HS-27A (cell line): ENCODE measurements at regions not wholly inside any gene's neighbourhood (a gene's known extent, or its start where the extent isn't known, plus 50 kb on each side); places are given as distances from the start of the nearest gene placed in this dataset.

ENCODE experiments used
- DNase-seq: peaks from one replicate; pipeline ENCODE4 v3.0.0-alpha.2; 2012; ENCODE audit warnings: low read depth, missing footprints

DNA sequence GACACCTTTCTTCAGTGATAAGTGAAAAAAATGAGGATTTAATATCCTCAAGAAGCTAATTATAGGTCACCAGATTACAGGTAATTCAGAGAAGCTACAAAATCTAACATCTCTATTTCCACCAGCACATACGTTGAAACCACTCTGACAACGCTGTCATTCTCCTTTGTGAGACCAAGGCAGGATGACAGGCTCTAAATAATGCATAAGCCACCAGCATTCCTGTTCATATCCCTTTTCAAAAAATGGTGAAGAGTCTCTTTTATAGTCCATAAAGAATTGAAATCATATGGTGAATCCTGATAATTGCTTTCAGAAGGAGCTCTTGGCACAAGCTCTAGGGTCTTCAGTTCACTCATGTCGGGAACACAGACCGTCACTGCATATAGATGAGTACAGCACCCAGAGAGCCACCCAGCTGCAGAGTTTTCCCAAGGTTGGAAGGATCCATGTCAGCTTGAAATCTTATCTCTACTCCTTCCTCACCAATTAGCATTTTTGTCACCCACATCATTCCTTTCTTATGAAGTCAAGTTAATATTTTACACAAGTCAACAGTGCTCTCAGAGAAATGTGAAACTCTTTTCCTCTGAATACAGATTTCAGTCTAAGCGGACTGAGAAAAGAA is 431.4 kb downstream of the TBC1D4 start:
- DNase-seq = no peak

- no peak for DNase-seq
These were observed 432.1 kb downstream of the TBC1D4 start for GRCh38 chr13:75049735-75050335.

- no peak for DNase-seq
These were observed 439.2 kb downstream of the TBC1D4 start for GRCh38 chr13:75042807-75043206.

DNA sequence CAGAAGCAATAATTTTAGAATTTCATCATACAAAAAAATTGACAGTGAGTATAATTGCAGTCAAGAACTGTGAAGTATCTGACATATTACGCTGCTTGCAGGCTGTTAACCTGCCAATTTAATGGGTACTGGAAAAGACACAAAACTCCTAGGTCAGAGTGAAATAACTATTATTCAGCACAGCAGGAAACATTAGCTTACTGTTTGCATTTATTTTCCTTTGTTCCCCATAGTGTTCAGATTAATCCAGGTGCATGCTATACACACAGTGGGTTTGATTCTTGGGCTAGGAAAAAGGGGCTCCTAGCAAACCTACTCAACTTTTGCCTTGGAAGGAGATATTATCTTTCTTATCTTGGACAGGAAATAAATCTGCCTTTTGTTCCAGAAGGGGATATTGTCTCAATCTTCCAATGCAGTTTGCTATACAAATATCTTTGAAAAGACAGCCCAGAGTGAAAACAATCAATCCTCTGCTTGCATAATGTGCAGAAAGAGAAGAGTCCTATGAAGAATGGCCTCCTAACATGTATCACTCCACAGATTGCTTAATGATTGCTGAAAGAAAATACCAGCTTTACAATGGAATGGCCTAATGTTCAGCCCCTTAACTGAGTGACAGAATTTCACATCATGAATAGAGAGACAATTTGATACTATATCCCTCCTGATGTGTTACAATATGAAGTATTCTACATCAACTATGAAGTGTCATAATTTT is 443.4 kb downstream of the TBC1D4 start:
- no peak for DNase-seq

GRCh38 chr13:75025956-75026355 is 456.0 kb downstream of the TBC1D4 start:
- no peak for DNase-seq

DNA sequence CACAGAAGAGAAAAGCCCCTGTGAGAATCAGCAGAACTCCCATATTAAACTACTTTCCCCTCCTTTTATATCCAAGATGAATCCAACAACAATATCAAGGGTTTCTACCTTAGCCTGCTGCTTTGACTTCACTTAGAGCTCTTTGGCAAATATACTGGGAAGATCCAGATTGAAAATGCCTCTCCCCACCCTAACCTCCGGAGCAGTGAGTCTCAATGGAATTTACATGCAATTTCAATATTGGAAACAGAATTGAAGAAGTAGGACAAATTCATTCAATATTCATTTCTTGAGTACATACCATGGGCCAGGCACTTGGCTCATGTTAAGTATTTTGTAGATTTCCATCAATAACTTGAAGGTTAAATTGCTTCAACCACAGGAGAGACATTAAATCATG is 457.4 kb downstream of the TBC1D4 start:
- no peak for DNase-seq

DNA sequence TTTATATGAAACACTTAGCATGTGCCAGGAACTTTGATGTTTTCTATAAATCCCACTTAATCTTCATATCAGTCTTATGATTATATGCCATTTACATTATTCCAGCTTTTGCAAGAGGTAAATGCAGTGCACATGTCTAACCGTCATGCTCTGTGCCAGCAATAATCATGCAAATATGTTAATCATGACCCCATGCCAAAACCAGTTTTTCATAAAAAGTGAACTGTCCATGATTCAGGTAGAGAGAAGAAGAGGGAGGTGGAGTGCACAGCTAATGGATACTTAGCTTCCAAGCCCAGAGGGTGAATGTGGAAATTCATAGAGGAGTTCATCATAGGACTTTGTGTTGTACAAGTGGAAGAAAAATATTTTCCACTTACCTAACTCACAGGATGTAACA is 458.4 kb downstream of the TBC1D4 start:
- DNase-seq = no peak

DNA sequence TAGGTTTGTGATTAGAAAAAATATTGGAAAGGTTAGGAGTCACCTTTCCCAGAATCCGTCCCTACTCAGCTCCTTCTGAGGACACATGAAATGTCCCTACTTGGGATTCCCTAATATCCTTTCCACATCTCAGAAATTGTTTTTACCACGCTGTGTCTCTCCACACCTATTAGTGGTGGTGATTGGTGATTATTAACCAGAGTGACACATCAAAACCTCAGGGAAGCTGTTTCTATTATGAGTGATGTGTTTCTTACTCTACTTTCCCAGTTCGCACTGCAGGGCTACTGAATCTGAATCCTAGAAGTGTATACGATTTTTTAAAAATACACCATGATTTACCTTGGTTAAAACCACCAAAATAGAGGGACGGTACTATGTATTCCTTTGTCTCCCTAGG is 460.8 kb downstream of the TBC1D4 start:
- DNase-seq = no peak

GRCh38 chr13:75016225-75016624 is 465.7 kb downstream of the TBC1D4 start:
- DNase-seq = no peak

- DNase-seq = no peak
These were observed 468.2 kb downstream of the TBC1D4 start for GRCh38 chr13:75013818-75014217.

- DNase-seq = no peak
These were observed 471.0 kb downstream of the TBC1D4 start for GRCh38 chr13:75010941-75011340.

- no peak for DNase-seq
These were observed 473.0 kb downstream of the TBC1D4 start for GRCh38 chr13:75008926-75009325.

- no peak for DNase-seq
These were observed 491.0 kb downstream of the TBC1D4 start for GRCh38 chr13:74990992-74991391.

DNA sequence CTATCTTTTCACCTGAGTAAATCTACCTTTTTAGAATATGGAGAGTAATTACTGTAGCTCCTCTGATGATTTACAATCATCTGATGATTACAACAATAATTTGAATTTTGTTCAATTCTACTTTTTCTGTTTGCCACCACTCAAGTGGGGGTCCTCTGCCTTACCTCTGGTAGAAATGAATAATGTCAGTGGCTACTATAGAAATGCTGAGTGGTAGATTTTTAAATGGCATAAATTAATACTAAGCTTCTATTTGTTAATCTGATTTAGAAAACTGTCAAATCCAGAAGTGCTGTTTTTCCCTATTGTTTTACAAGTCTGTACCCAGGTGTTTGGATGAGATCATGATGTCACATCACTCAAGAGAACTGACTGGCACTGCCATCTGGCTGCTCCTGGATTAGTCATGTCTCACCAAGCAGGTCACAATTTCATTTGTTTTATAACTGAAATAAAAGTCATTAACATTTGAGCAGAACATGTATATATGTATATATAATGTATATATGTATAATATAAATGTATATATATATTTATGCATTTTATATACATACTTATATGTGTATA is 494.8 kb downstream of the TBC1D4 start:
- no peak for DNase-seq

- no peak for DNase-seq
These were observed 495.4 kb downstream of the TBC1D4 start for GRCh38 chr13:74986609-74987008.

DNA sequence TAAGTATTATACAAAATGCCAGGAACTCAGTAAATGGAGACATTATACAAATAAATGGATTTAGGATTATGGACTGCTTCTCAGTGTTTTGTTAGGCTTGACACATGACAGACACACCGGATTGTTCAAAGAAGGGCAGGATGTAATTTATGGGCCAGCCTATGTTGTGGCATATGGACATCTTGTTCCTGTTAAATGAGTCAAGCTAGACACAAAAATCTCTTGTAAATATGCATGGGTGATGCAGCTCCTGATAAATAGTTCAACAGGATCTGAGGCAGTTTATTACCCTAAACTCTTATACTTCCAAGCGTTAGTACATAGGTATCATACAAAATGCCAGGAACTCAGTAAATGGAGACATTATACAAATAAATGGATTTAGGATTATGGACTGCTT is 502.3 kb downstream of the TBC1D4 start:
- DNase-seq = no peak

DNA sequence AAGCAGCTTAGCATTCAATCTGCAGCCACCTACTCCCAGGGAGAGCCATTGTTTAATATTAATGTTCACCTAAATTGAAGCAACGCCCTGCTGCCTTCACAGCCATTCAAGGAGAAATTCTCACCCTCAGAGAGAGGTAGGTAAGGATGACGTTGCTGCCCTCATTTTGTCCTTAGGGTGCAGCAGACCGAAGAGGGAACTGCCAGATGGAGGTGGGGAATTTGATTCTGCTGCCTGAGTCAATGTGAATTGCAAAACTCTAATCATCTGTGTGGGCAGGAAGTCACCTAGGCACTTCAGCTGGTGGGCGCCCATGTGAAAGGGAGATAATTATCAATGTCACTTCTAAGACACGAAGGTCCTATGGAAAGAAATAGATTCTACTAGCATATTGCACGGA is 503.4 kb downstream of the TBC1D4 start:
- DNase-seq = no peak

DNA sequence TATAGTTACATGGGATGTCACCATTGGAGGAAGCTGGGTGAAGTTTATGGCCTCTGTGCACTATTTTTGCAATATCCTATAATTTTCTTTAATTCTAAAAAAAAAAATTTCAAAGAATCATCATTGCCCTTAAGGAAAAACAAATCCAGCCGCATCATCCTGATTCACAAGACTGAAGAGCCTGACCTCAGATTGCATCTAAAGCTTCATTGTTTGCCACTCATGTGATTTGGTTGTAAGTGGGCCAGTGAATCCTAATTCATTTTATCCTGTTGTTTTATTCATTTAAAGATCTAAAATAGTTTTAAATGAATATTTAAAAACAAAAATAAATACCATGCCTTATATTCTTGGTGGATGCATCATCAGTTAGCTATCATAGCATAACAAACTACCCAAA is 504.5 kb downstream of the TBC1D4 start:
- no peak for DNase-seq

DNA sequence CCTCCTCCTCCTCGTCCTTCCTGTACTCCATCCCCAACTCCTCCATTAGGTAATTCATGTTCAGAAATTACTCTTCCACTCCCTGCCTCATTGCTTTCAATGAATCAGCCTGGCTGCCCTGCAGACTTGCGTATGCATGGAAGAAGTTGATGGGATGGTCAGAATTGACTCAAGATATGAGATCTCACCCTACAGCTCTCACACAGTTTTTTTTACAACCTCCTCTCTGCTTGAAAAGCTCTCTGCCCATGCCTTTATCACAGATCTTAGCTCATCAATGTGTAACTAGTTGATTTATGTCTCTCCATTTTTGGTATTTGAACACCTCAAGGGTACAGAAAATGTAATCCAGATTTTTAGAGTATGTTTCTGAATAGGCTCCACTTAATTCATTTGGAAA is 506.9 kb downstream of the TBC1D4 start:
- no peak for DNase-seq

DNA sequence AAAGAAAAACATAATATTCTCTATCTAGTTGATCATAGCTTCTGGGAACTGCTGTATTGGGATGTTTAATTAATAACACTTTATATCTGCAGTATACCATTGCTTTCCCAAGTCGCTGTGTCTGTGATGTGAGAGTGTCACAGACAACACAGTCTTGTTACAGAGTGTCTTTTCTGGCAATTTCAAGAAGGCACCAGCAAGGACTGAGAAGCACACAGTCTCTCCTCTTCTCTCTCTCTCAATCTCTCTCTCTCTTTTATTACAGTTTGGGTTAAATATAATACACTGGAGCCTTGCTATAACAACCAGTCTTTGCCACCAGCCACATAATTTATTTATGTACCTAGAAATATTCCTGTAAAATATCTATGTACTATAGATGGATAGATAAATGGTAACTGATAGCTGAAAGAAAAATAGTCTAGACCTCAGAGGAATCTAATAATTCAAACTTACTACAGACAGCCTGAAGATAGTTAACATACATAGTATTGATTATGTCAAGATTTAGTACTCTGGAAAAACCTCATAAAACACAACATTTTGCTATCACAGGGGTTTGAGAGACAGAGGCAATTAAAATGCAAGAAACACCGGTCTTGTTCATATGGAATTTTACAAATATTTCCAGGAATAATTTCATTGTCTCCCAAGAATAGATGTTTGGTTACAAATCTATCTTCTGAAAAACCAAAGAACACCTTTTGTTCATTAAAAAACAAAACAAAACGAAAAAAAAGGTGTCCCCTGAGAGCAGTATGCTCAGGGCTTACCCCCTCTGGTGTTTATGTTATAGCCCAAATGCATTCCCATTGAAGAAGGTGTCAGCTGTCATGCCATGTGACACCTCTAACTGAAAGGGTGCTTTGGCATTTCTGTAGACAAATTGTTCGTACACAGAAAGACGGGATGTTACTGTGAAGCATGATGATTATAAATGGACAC is 507.8 kb downstream of the TBC1D4 start:
- DNase-seq = no peak

DNA sequence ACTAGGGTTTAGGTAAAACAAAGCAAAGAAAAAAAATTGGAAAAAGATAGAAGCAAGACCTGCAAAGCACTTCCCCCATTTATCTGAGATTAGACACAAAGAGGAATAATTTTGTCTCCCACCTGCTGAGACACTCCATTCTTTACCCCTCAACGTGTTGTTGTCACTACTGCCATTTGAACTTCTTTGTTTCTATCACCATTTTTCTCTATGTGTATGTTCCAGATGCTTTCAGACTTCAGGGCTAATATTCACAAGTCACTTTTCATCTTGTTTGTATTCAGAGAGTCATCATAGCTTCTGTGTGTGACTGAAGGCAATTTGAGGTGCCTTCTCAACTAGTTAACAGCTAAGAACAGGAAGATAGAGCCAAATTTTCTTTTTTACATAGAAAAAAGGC is 512.5 kb downstream of the TBC1D4 start:
- no peak for DNase-seq

DNA sequence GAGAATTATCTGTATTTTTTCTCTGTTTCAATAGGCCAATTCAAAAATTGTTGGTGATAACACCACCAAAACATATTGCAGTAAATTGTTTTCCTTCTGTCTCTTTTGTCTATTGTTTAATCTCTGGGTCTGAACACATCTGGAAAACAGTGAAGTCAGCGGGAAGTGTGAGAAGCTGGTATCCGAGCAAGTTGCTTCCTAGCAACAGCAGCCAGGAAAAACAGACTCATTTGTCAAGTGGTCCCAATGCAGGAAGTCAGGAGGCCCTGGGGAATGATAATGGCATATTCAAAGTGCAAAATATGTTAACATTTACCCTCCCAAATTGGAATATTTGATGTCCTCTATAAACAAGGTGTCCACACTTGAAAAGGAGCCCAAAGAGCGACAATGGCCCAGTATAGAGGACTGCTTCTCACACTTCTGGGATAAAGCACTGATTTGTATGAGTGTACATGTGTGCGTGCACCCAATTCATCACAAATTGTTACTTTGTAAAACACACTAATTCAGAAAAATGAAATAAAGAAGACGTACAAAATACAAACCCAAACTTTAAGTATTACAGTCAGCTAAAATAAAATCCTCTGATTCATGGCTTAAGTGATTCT is 515.0 kb downstream of the TBC1D4 start:
- DNase-seq = no peak
